H54 (cell line): ENCODE measurements at regions not wholly inside any gene's neighbourhood (a gene's known extent, or its start where the extent isn't known, plus 50 kb on each side); places are given as distances from the start of the nearest gene placed in this dataset.
A peak's percentile ranks its signal among the peaks of the same experiment; 100 is the strongest.
"Not testable (repeated sequence)": the region's sequence is repeated elsewhere in the genome, so short reads cannot be mapped to it uniquely, and the experiment has no call there.

Experiments
- DNase-seq: peaks from one replicate; pipeline ENCODE4 v3.0.0; 2011; ENCODE audit warnings: low spot score, mixed read lengths; ENCODE audit not compliant: insufficient read length
- FAIRE-seq: peaks from 3 replicates; lab custom pipeline; 2011; peaks lifted over from hg19 to GRCh38; lab: Jason Lieb, UNC
- POLR2A ChIP-seq: IDR thresholded peaks from 2 replicates; pipeline ENCODE4 v1.6.1; 2011; ENCODE audit warnings: low read depth, mild to moderate bottlenecking, low read length

DNA sequence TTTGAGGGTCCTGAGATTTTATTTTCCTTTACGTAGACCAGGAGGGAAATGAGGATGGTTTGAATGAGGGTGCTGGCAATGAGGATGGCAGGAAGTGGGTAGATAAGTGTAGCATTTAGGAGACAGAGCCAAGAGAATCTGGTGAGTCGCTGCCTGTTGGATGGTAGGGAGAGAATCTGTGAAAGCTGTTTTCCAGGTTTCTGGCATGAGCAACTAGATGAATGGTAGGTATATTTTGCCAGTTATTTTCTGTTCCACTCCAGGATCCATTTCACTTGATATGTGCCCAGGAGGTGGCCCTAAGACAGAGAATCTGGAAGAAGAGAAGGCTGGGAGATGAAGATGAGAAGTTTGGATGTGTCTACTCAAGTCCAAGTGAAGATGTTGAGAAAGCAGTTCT is 63.3 kb upstream of the VIPR2 start:
- no peak for DNase-seq
- TF ChIP-seq POLR2A = no peak
- FAIRE-seq = no peak

DNA sequence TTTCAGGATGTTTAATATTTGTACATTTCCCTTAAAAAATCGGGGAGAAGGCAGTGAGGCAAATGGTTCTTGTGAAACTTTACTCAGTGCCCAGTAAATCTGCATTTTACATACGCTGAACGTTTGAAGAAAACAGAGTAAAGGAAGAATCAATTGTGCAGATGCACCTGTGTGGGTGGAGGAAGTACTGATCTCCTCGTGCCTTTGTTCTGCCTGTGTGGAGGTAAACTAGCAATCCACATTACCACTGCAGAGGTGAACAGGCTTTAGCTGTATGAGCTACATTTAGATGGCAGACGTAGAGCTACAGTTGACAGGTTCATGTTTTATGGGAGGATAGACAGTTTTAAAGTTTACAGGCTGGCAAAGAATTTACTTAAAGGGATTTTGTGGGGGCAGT is 62.7 kb upstream of the VIPR2 start:
- no peak for DNase-seq
- TF ChIP-seq POLR2A = no peak
- FAIRE-seq = no peak

DNA sequence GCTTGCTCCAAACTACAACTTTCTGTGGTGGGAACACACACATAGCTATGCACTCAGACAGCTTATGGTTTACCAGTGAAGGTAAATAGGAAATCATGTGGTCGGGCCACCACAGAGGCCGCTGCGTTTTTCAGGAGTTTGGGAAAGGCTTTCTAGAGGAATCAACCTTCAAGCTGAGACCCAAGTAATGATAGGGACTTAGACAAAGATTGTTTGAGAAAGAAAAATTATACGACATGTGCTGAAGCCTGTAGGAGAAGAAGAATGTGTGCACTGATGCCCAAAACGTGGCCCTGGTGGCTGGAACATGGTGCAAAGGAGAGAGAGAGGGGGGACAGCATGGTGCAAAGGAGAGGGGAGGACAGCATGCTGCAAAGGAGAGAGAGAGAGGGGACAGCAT is 61.2 kb upstream of the VIPR2 start:
- no peak for TF ChIP-seq POLR2A
- no peak for DNase-seq
- FAIRE-seq = no peak

DNA sequence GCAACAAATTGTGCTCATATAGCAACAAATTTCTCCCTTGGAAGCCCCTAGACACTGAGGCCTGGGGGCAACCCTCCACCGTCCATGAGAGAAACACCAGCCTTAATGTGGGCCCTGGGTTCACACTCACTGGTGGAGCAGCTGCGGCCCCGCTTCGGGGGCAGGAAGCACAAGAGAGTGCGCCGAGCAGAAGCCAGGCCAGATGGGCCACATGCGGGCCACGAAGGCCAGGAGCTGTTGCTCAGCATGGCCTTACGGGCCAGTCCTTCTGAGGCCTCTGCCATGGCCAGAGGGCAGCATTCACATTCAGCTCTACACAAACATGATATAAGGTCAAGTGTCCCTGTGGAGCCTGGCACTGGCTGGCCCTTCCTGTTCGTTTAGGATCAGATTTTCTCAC is 60.0 kb upstream of the VIPR2 start:
- no peak for TF ChIP-seq POLR2A
- DNase-seq (no peak), FAIRE-seq (no peak)

DNA sequence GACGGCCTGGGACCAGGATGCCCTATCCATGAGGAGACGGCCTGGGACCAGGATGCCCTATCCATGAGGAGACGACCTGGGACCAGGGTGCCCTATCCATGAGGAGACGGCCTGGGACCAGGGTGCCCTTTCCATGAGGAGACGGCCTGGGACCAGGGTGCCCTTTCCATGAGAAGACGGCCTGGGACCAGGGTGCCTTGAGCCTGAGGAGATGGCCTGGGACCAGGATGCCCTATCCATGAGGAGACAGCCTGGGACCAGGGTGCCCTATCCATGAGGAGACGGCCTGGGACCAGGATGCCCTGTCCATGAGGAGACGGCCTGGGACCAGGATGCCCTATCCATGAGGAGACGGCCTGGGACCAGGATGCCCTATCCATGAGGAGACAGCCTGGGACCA is 58.6 kb upstream of the VIPR2 start:
- not testable (repeated sequence) for FAIRE-seq, DNase-seq

DNA sequence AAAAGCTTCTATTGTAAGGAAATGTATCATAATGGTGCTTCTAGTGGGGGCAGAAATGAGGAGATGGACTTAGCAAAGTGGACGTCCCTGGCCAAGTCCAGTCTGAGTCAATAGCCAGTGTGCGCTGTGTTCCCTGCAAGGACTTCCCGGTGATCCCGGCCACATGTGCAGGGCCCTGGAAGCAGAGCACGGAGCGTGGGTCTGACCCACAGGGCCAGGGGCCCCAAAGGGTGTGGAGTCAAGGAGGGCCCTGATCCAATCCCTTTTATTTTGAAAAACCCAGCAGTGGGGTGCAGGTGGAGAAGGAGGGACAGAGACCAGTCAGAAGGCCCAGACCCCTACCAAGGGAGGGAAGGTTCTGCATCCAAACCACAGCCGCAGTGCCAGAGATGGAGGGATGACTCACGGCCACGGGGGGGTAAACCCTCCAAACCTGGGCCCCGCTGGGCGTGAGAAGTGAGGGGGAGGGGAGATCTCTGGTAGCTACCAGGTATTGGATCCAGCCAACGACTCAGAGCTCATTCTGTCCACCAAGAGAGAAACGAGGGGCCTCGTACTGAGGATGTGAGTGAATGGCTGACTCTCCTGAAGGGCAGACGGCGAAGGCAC is 57.2 kb upstream of the VIPR2 start:
- FAIRE-seq (no peak), DNase-seq (no peak)
- no peak for TF ChIP-seq POLR2A

DNA sequence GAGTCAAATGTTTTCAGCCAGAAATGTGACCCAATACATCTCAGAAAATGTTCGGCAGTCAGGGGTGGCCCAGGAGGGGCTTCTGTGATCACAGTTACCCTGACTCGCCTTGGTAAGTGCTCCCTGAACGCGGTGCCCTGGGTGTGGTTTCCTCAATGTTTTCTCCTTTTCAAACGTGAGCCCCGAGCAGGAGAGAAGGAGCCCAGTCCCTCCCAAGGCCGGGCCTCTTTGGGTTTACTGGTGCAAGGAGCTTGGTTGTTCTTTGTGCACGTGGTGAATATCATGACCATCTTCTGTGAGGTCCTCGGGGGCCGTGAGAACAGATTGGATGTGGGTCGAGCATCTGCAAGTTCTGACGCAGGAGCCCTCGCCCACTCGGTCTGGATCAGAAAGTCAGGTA is 55.8 kb upstream of the VIPR2 start:
- FAIRE-seq = no peak
- DNase-seq = no peak
- TF ChIP-seq POLR2A = no peak

DNA sequence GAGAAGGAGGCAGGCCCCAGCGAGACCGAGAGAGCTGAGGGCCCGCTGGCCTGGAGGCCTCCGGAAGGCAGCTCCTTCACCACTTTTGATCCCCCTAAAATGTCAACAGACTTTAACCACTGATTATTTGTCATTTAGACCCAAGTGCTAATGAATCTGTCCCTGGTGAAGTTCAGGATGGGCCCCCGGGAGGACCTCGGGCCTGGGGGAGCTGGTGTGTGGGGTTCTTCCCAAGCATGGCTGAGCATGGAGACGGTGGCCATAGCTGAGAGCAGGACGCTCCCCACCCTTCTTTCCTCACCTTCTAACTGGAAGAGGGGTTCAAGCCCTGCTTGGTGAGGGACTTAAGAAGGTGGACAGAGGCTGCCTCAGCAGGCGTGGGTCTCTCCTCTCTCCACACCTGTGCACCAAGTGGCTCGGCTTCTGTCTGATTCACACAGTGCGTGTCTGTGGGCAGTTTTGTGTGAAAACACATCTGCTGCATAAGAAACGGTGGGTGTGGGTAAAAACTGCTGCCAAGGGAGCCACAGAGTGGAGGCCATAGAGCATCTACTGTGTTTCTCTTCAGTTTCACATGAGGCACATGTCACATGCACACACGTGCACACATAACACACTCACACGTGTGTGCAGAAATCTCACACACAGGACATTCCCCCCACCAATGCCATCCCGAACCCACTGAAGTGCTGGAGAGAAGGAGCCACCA is 53.5 kb upstream of the VIPR2 start:
- DNase-seq = no peak
- no peak for TF ChIP-seq POLR2A
- no peak for FAIRE-seq

DNA sequence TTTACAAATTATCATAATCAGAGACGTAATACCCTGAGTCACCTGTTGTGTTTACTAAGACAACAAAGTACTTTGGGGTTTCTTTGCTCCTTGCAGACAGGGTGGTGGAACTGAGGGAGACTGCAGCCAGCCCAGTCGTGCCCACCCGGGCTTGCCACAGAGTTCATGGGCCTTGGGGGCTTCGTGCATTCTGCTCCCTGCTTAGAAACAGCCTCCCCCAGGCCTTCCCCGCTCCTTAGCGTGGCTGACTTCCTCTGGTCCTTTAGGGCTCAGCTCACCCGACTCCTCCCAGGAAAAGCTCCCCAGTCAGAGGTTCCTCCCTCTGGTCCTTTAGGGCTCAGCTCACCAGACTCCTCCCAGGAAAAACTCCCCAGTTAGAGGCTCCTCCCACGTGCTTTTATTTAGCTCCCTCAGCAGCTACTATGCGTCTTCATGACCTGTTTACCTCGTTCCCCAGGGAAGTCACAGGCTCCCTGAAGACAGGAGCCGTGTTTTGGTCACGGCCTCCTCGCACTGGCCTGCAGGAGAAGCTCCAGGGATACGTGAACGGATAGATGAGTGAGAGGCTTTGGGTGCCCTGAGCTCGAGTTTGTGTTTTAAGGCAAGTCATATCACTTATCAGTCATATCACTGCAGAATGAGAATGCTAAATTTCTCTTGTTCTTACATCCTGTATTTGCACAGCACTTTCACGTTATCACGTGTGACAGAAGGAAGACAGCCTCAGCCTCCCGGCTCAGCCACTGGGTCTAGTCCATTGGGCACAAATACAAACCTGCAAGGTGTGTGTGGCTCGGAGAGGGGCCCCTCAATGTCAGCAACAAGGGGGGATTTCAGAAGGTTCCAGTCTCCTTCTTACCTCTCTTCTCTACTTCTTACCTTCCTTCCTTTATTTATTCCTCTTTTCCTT is 52.7 kb upstream of the VIPR2 start:
- no peak for FAIRE-seq
- TF ChIP-seq POLR2A = no peak
- peak; percentile 33 for DNase-seq

DNA sequence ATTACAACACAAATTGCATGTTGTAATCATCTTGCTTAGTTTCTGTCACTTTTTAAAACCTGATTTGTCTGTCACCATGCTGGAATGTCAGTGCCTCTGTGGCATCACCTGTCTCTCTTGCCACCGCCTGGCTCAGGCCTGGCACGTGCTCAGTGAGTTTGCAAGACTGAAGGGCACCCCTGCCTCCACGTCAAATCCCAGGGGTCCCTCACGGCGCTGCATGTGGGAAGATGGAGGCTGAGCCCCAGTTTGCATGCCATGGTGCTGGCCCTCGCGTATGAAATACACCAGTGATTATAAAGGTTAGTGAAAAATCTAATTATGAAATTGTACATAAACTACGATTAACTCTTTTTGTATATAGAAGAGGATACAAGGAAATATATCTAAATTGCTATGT is 51.9 kb upstream of the VIPR2 start:
- DNase-seq (no peak), FAIRE-seq (no peak)
- TF ChIP-seq POLR2A = no peak

DNA sequence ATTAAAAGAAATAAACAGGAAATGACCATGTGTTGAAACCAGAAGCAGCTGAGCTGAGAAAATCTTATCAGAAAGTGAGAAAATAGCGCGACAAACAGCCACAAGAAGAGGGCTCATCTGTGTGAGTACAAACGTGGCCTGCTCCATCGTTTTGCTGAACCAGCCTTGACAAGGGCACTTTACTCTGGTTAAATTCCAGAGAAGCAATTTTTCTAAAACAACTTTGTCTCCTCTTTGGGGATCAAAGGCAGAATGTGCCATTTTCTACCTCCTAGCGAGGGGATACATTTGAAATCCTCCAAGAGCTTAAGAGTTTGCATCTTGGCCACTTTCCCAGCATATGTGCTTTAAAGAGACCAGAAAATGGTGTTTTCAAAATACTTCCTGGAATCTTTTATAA is 51.3 kb upstream of the VIPR2 start:
- TF ChIP-seq POLR2A = no peak
- DNase-seq (no peak), FAIRE-seq (no peak)
